Liver (tissue), 3 donors: ENCODE measurements at regions not wholly inside any gene's neighbourhood (a gene's known extent, or its start where the extent isn't known, plus 50 kb on each side); places are given as distances from the start of the nearest gene placed in this dataset.

Source experiments
- FOXA1 ChIP-seq: IDR thresholded peaks from 2 replicates; pipeline ENCODE4 v1.6.1; 2016; ENCODE audit warnings: antibody characterized with exemption
- GABPA ChIP-seq, 2 donors: IDR thresholded peaks in 1 of 2; conservative IDR thresholded peaks in 1 of 2; 2 replicates each; pipeline ENCODE4 v1.6.1; 2016; ENCODE audit warnings: antibody characterized with exemption in 2 of 2, mild to moderate bottlenecking in 1 of 2, moderate library complexity in 1 of 2
- JUND ChIP-seq, 2 donors: IDR thresholded peaks; 2 replicates each; pipeline ENCODE4 v1.6.1; 2016; ENCODE audit warnings: antibody characterized with exemption in 2 of 2
- RAD21 ChIP-seq, 2 donors: IDR thresholded peaks; 2 replicates each; pipeline ENCODE4 v1.6.1; 2016; ENCODE audit warnings: antibody characterized with exemption in 2 of 2, mild to moderate bottlenecking in 2 of 2
- TF ChIP-seq, protein P1 (sequence below): fragments of 150-350 bp; IDR thresholded peaks from 2 replicates; pipeline ENCODE4 v1.5.1; 2017; ENCODE audit warnings: improper control_type of control experiment, low read depth, low read length; ENCODE audit not compliant: missing input control
- TF ChIP-seq, protein P2 (sequence below): IDR thresholded peaks from 2 replicates; pipeline ENCODE4 v1.6.1; 2016; ENCODE audit warnings: antibody characterized with exemption
- TF ChIP-seq, protein P3 (sequence below): IDR thresholded peaks from 2 replicates; pipeline ENCODE4 v1.6.1; 2016; ENCODE audit warnings: antibody characterized with exemption, mild to moderate bottlenecking
- TF ChIP-seq, protein P4 (sequence below): IDR thresholded peaks from 2 replicates; pipeline ENCODE4 v1.6.1; 2016; ENCODE audit warnings: antibody characterized with exemption
- TF ChIP-seq, protein P5 (sequence below): IDR thresholded peaks from 2 replicates; pipeline ENCODE4 v1.6.1; 2016; ENCODE audit warnings: antibody characterized with exemption
- donor health status: healthy.
- donor health status: healthy.

DNA sequence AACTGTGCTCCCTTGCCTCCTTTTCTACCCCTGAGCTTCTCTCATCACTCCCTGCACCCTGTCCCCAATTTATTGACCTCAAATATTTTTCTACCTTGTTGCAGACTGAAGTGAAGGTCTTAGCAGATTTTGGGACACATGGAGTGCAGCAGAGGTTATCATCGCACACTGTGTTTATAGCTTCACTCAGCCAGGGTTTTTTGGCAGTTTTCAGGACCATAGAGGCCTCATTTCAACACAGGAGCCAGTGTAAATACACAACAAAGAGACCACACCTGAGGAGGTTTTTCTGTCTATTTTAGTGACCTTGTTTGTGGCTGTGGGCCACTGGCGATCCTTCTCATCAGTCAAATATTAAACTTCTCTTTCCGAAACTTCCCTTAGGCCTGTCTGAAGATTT, 457.1 kb downstream of the SPRY1 start:
- TF ChIP-seq, protein P1, sequence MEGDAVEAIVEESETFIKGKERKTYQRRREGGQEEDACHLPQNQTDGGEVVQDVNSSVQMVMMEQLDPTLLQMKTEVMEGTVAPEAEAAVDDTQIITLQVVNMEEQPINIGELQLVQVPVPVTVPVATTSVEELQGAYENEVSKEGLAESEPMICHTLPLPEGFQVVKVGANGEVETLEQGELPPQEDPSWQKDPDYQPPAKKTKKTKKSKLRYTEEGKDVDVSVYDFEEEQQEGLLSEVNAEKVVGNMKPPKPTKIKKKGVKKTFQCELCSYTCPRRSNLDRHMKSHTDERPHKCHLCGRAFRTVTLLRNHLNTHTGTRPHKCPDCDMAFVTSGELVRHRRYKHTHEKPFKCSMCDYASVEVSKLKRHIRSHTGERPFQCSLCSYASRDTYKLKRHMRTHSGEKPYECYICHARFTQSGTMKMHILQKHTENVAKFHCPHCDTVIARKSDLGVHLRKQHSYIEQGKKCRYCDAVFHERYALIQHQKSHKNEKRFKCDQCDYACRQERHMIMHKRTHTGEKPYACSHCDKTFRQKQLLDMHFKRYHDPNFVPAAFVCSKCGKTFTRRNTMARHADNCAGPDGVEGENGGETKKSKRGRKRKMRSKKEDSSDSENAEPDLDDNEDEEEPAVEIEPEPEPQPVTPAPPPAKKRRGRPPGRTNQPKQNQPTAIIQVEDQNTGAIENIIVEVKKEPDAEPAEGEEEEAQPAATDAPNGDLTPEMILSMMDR: no peak
- TF ChIP-seq, protein P2, sequence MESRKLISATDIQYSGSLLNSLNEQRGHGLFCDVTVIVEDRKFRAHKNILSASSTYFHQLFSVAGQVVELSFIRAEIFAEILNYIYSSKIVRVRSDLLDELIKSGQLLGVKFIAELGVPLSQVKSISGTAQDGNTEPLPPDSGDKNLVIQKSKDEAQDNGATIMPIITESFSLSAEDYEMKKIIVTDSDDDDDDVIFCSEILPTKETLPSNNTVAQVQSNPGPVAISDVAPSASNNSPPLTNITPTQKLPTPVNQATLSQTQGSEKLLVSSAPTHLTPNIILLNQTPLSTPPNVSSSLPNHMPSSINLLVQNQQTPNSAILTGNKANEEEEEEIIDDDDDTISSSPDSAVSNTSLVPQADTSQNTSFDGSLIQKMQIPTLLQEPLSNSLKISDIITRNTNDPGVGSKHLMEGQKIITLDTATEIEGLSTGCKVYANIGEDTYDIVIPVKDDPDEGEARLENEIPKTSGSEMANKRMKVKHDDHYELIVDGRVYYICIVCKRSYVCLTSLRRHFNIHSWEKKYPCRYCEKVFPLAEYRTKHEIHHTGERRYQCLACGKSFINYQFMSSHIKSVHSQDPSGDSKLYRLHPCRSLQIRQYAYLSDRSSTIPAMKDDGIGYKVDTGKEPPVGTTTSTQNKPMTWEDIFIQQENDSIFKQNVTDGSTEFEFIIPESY: no peak
- TF ChIP-seq, protein P3, sequence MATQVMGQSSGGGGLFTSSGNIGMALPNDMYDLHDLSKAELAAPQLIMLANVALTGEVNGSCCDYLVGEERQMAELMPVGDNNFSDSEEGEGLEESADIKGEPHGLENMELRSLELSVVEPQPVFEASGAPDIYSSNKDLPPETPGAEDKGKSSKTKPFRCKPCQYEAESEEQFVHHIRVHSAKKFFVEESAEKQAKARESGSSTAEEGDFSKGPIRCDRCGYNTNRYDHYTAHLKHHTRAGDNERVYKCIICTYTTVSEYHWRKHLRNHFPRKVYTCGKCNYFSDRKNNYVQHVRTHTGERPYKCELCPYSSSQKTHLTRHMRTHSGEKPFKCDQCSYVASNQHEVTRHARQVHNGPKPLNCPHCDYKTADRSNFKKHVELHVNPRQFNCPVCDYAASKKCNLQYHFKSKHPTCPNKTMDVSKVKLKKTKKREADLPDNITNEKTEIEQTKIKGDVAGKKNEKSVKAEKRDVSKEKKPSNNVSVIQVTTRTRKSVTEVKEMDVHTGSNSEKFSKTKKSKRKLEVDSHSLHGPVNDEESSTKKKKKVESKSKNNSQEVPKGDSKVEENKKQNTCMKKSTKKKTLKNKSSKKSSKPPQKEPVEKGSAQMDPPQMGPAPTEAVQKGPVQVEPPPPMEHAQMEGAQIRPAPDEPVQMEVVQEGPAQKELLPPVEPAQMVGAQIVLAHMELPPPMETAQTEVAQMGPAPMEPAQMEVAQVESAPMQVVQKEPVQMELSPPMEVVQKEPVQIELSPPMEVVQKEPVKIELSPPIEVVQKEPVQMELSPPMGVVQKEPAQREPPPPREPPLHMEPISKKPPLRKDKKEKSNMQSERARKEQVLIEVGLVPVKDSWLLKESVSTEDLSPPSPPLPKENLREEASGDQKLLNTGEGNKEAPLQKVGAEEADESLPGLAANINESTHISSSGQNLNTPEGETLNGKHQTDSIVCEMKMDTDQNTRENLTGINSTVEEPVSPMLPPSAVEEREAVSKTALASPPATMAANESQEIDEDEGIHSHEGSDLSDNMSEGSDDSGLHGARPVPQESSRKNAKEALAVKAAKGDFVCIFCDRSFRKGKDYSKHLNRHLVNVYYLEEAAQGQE: no peak
- TF ChIP-seq RAD21 (IDR thresholded peaks at IDR 0.05): no peak
- TF ChIP-seq, protein P4, sequence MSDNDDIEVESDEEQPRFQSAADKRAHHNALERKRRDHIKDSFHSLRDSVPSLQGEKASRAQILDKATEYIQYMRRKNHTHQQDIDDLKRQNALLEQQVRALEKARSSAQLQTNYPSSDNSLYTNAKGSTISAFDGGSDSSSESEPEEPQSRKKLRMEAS: no peak
- no peak for TF ChIP-seq JUND (IDR thresholded peaks at IDR 0.05)
- no peak for TF ChIP-seq GABPA (IDR thresholded peaks at IDR 0.05 in 1 of 2, conservative IDR thresholded peaks at IDR 0.05 in 1 of 2)
- TF ChIP-seq, protein P5, sequence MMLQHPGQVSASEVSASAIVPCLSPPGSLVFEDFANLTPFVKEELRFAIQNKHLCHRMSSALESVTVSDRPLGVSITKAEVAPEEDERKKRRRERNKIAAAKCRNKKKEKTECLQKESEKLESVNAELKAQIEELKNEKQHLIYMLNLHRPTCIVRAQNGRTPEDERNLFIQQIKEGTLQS: no peak
- TF ChIP-seq FOXA1: no peak
